Adrenal gland (tissue), 9 donors: ENCODE measurements at regions not wholly inside any gene's neighbourhood (a gene's known extent, or its start where the extent isn't known, plus 50 kb on each side); places are given as distances from the start of the nearest gene placed in this dataset.

ENCODE experiments used
- DNase-seq, 7 donors: peaks; one replicate each; pipeline ENCODE4 v3.0.0-alpha.2; 2019 to 2020
- H3K27ac ChIP-seq, 5 donors: fragments of 200-600 bp; sonication (generic) in 4 of 5; 1 replicate in 3 of 5; 2 replicates in 2 of 5; pipeline versions ENCODE4 v1.5.1 to v1.8.0; 2016 to 2020; ENCODE audit warnings: mild to moderate bottlenecking in 1 of 5
- H3K27me3 ChIP-seq: fragments of 200-600 bp; 2 replicates; pipeline ENCODE4 v1.8.0; 2021
- H3K36me3 ChIP-seq, 2 donors: fragments of 200-600 bp; replicated peaks in 1 of 2; 1 replicate in 1 of 2; 2 replicates in 1 of 2; pipeline versions ENCODE4 v1.5.1 to v1.8.0; 2018 to 2022
- H3K4me1 ChIP-seq, 2 donors: fragments of 200-600 bp; replicated peaks in 1 of 2; 1 replicate in 1 of 2; 2 replicates in 1 of 2; pipeline versions ENCODE4 v1.5.1 to v1.8.0; 2018 to 2021
- H3K4me3 ChIP-seq, 4 donors: fragments of 200-600 bp; sonication (generic) in 3 of 4; one replicate each; pipeline ENCODE4 v1.5.1; 2016 to 2018
- H3K9me3 ChIP-seq, 3 donors: fragments of 200-600 bp; sonication (generic) in 1 of 3; replicated peaks in 1 of 3; 1 replicate in 2 of 3; 2 replicates in 1 of 3; pipeline versions ENCODE4 v1.5.1 to v1.8.0; 2016 to 2021
- POLR2A ChIP-seq, 2 donors: fragments of 450-650 bp; IDR thresholded peaks; one replicate each; pipeline ENCODE4 v1.6.1; 2017; ENCODE audit warnings: antibody characterized with exemption in 2 of 2, mild to moderate bottlenecking in 2 of 2, moderate library complexity in 1 of 2
- WGBS, 4 donors: extraction: QIAGEN DNeasy Blood & Tissue Kit in 2 of 4; methylation state at CpG; one replicate each; pipeline versions ENCODE4 v1.1.5 to v1.1.7; 2013 to 2017; 5-methylcytosine and 5-hydroxymethylcytosine counted together
- intact Hi-C, 2 donors: fragments of 100-400 bp; cut with DNase I; formaldehyde crosslinking; loops; one replicate each; pipeline versions ENCODE4 v1.14.1 to v1.15.0; 2022 to 2023
- TF ChIP-seq, protein P1 (sequence below), 6 experiments: fragments of 450-650 bp in 4 of 6; fragments of 200-600 bp in 2 of 6; sonication (generic) in 1 of 6; IDR thresholded peaks; 1 replicate in 5 of 6; 2 replicates in 1 of 6; pipeline versions ENCODE4 v1.5.1 to v1.8.0; 2016 to 2021; ENCODE audit warnings: antibody characterized with exemption in 6 of 6, mild to moderate bottlenecking in 2 of 6, moderate library complexity in 1 of 6
- donor health status: healthy with polysubstance abuse.
- donor health status: Bipolar disorder and iron deficiency.
- donor health status: DM: yes; HTN: yes; CAD: no.
- donor health status: DM: no; HTN: no; CAD: no.
- donor health status: DM: no; HTN: no; CAD: no.

- H3K4me3 ChIP-seq: no peak overlapping the region
- 52 to 73% (median 61%) methylated on average over 4 of the region's 4 CpGs for WGBS, 4 donors
- no peaks in the 10 kb centered on the region for H3K4me1 ChIP-seq
- H3K27me3 ChIP-seq: no peaks in the 10 kb centered on the region
- H3K9me3 ChIP-seq: no peaks in the 10 kb centered on the region
- intact Hi-C loops: no loop called here
- peak in 4 of 7 donors; percentile 20 to 53 (median 28) for DNase-seq
- no peak overlapping the region for H3K27ac ChIP-seq
- TF ChIP-seq, protein P1, sequence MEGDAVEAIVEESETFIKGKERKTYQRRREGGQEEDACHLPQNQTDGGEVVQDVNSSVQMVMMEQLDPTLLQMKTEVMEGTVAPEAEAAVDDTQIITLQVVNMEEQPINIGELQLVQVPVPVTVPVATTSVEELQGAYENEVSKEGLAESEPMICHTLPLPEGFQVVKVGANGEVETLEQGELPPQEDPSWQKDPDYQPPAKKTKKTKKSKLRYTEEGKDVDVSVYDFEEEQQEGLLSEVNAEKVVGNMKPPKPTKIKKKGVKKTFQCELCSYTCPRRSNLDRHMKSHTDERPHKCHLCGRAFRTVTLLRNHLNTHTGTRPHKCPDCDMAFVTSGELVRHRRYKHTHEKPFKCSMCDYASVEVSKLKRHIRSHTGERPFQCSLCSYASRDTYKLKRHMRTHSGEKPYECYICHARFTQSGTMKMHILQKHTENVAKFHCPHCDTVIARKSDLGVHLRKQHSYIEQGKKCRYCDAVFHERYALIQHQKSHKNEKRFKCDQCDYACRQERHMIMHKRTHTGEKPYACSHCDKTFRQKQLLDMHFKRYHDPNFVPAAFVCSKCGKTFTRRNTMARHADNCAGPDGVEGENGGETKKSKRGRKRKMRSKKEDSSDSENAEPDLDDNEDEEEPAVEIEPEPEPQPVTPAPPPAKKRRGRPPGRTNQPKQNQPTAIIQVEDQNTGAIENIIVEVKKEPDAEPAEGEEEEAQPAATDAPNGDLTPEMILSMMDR (IDR thresholded peaks at IDR 0.05): no peak
- TF ChIP-seq POLR2A (IDR thresholded peaks at IDR 0.05): no peak
- no peaks in the 10 kb centered on the region for H3K36me3 ChIP-seq
Measured at GRCh38 chr3:187850258-187850921, 105.1 kb upstream of the BCL6 start.

DNA sequence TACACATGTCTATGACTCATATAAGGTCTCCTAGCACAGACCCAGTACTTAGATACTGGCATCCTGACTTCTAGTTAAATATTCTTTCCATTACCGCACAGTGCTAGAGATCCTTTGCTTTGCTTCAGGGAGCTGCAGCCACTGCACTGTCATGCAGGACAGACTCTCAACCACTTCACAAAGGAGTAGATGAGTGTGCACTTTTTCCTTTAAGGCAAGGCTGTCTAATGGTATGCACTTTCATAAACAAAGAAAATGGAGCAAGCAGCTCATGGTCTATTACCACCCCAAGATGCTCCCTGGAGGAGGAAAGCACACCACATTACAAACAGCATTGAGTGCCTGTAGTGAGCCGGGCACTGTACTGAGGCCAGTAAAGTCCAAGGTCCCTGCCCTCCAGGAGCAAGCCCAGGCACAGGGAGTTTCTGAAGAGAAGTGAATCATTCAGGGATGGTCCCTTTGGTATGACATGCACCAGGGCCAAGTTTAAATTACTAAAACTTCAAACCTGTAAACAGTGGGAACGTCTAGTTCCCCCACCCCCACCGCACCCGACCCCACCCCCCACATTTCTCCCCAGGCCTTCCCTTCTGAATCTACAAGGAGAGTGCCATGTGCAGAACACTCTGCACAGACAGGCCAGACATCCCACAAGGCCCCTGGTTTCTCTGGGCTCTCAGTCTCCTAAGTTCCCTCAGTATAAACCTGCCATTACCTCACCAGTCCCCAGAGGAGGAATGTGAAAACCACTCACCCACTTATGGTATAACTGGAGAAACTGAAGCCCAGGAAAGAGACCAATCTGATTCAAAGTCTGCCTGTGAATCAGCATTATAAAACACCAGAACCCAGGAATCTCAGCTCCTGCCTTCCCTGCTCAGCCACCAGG lies 107.8 kb upstream of the BCL6 start:
- intact Hi-C loops: no loop called here
- H3K27ac ChIP-seq: peak overlapping the region in 2 of 5 donors; percentile 38 to 53
- H3K4me1 ChIP-seq: no peaks in the 10 kb centered on the region
- no peaks in the 10 kb centered on the region for H3K9me3 ChIP-seq
- WGBS, 4 donors: 59 to 68% (median 64%) methylated on average over 2 to 5 of the region's 5 CpGs
- peak in 5 of 7 donors; percentile 45 to 64 (median 56) for DNase-seq
- no peak overlapping the region for H3K4me3 ChIP-seq
- H3K36me3 ChIP-seq: no peaks in the 10 kb centered on the region
- TF ChIP-seq, protein P1 (IDR thresholded peaks at IDR 0.05): no peak
- no peak for TF ChIP-seq POLR2A (IDR thresholded peaks at IDR 0.05)
- H3K27me3 ChIP-seq: no peaks in the 10 kb centered on the region

GRCh38 chr3:187855131-187855530 lies 109.9 kb upstream of the BCL6 start:
- no peak for TF ChIP-seq POLR2A (IDR thresholded peaks at IDR 0.05)
- TF ChIP-seq, protein P1 (IDR thresholded peaks at IDR 0.05): no peak
- Histone ChIP-seq H3K27me3 (no peaks in the 10 kb centered on the region), H3K4me3 (no peak overlapping the region), H3K4me1 (no peaks in the 10 kb centered on the region), H3K9me3 (no peaks in the 10 kb centered on the region), H3K36me3 (no peaks in the 10 kb centered on the region), H3K27ac (no peak overlapping the region)
- WGBS, 4 donors: 92 to 97% (median 95%) methylated on average over 2 of the region's 2 CpGs
- intact Hi-C loops: no loop called here
- no peak for DNase-seq

DNA sequence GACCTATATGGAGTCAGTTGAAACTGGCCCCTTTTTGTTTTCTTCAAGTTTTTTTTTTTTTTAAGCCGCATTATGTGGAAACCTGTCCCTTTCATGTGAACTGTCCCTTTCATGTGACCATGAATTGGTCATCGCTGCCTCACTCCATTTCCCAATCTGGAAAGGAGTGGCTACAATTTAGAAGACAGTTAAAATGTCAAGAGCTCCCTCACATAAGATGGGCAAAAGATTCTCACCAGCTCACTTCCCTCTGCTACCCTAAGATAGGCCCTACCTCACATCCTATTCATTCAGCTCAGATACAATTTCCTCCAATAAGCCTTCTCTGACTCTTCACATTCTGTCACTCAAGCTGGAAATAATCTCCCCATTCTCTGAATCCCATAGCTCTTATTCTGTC lies 111.3 kb upstream of the BCL6 start:
- H3K36me3 ChIP-seq: no peaks in the 10 kb centered on the region
- TF ChIP-seq POLR2A (IDR thresholded peaks at IDR 0.05): no peak
- TF ChIP-seq, protein P1 (IDR thresholded peaks at IDR 0.05): no peak
- intact Hi-C loops: no loop called here
- H3K4me1 ChIP-seq: no peaks in the 10 kb centered on the region
- H3K27me3 ChIP-seq: no peaks in the 10 kb centered on the region
- WGBS, 4 donors: 59 to 79% (median 76%) methylated on average over 2 of the region's 2 CpGs
- no peaks in the 10 kb centered on the region for H3K9me3 ChIP-seq
- DNase-seq: peak in 2 of 7 donors; percentile 18 to 23
- H3K27ac ChIP-seq: no peak overlapping the region
- H3K4me3 ChIP-seq: no peak overlapping the region
